Activated T-helper 17 cell treated with anti-CD3 and anti-CD28 coated beads, Interleukin-2, amount 50 U/mL, for 72 hours (primary cell): ENCODE measurements at regions not wholly inside any gene's neighbourhood (a gene's known extent, or its start where the extent isn't known, plus 50 kb on each side); places are given as distances from the start of the nearest gene placed in this dataset.
A peak's percentile ranks its signal among the peaks of the same experiment; 100 is the strongest.
"Not testable (repeated sequence)": the region's sequence is repeated elsewhere in the genome, so short reads cannot be mapped to it uniquely, and the experiment has no call there.

Source experiments
- ATAC-seq: fragments of 150-1000 bp; cut with Tn5 transposase; replicated peaks from 2 replicates; pipeline ENCODE4 v1.10.0; 2021; ENCODE audit warnings: mild to moderate bottlenecking, moderate library complexity
- H3K27ac Mint-ChIP-seq: one replicate; pipeline ENCODE4 v1.8.0; 2022; ENCODE audit warnings: mixed read lengths
- H3K27me3 Mint-ChIP-seq: one replicate; pipeline ENCODE4 v1.8.0; 2022; ENCODE audit warnings: mixed read lengths
- H3K36me3 Mint-ChIP-seq: one replicate; pipeline ENCODE4 v1.8.0; 2022; ENCODE audit warnings: low read depth, mild to moderate bottlenecking, mixed read lengths
- H3K4me1 Mint-ChIP-seq: one replicate; pipeline ENCODE4 v1.8.0; 2022; ENCODE audit warnings: mixed read lengths
- H3K4me3 Mint-ChIP-seq: one replicate; pipeline ENCODE4 v1.8.0; 2022; ENCODE audit warnings: mild to moderate bottlenecking, mixed read lengths
- H3K9me3 Mint-ChIP-seq: one replicate; pipeline ENCODE4 v1.8.0; 2022; ENCODE audit warnings: mixed read lengths

DNA sequence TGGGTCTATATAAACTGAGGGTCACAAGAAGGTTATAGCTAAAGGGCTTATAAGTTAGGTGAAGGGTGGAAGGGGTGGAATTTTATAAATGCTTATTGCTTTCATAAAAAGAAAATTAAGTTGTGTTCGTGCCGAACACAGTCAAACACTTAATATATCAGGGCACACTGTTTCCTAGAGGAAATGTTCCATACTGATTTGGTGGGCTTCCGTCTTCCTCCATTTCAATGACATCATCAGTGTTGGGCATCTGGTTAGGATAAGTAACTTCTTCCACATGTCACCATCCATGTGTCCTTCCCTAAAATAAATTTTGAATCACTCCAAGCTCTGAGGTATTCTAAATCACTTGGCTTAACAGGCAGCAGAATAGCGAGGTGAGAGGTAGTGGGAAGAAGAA, 466.4 kb downstream of the MED13L start:
- peaks cover 21% of the 10 kb centered on the region for H3K27me3 Mint-ChIP-seq
- peaks cover 22% of the 10 kb centered on the region for H3K9me3 Mint-ChIP-seq
- H3K4me3 Mint-ChIP-seq = no peak overlapping the region
- H3K36me3 Mint-ChIP-seq = no peaks in the 10 kb centered on the region
- no peak overlapping the region for H3K27ac Mint-ChIP-seq
- ATAC-seq = no peak
- H3K4me1 Mint-ChIP-seq = no peaks in the 10 kb centered on the region

- H3K36me3 Mint-ChIP-seq = no peaks in the 10 kb centered on the region
- no peak overlapping the region for H3K4me3 Mint-ChIP-seq
- H3K27ac Mint-ChIP-seq = no peak overlapping the region
- H3K9me3 Mint-ChIP-seq = peaks cover 22% of the 10 kb centered on the region
- peaks cover 21% of the 10 kb centered on the region for H3K27me3 Mint-ChIP-seq
- no peak for ATAC-seq
- no peaks in the 10 kb centered on the region for H3K4me1 Mint-ChIP-seq
Observed at GRCh38 chr12:115810122-115810901, 467.2 kb downstream of the MED13L start.

- Mint-ChIP-seq H3K4me1 (no peaks in the 10 kb centered on the region), H3K9me3 (peaks cover 12% of the 10 kb centered on the region), H3K27ac (no peak overlapping the region), H3K4me3 (no peak overlapping the region), H3K36me3 (no peaks in the 10 kb centered on the region), H3K27me3 (peaks cover 11% of the 10 kb centered on the region)
- no peak for ATAC-seq
Observed at GRCh38 chr12:115806000-115806399, 471.5 kb downstream of the MED13L start.

- Mint-ChIP-seq H3K27me3 (peaks cover 3% of the 10 kb centered on the region), H3K9me3 (peaks cover 3% of the 10 kb centered on the region), H3K4me3 (no peak overlapping the region), H3K4me1 (no peaks in the 10 kb centered on the region), H3K36me3 (no peaks in the 10 kb centered on the region), H3K27ac (no peak overlapping the region)
- ATAC-seq = no peak
Observed at GRCh38 chr12:115802767-115803166, 474.7 kb downstream of the MED13L start.

- ATAC-seq = no peak
- H3K36me3 Mint-ChIP-seq = no peaks in the 10 kb centered on the region
- peaks cover 3% of the 10 kb centered on the region for H3K9me3 Mint-ChIP-seq
- peaks cover 3% of the 10 kb centered on the region for H3K27me3 Mint-ChIP-seq
- H3K27ac Mint-ChIP-seq = no peak overlapping the region
- H3K4me3 Mint-ChIP-seq = no peak overlapping the region
- no peaks in the 10 kb centered on the region for H3K4me1 Mint-ChIP-seq
Observed at GRCh38 chr12:115801871-115802270, 475.6 kb downstream of the MED13L start.

GRCh38 chr12:115799610-115800009, 477.9 kb downstream of the MED13L start:
- H3K9me3 Mint-ChIP-seq = peaks cover 8% of the 10 kb centered on the region
- no peak overlapping the region for H3K27ac Mint-ChIP-seq
- H3K4me1 Mint-ChIP-seq = no peaks in the 10 kb centered on the region
- H3K4me3 Mint-ChIP-seq = no peak overlapping the region
- peaks cover 8% of the 10 kb centered on the region for H3K27me3 Mint-ChIP-seq
- ATAC-seq = no peak
- H3K36me3 Mint-ChIP-seq = no peaks in the 10 kb centered on the region

DNA sequence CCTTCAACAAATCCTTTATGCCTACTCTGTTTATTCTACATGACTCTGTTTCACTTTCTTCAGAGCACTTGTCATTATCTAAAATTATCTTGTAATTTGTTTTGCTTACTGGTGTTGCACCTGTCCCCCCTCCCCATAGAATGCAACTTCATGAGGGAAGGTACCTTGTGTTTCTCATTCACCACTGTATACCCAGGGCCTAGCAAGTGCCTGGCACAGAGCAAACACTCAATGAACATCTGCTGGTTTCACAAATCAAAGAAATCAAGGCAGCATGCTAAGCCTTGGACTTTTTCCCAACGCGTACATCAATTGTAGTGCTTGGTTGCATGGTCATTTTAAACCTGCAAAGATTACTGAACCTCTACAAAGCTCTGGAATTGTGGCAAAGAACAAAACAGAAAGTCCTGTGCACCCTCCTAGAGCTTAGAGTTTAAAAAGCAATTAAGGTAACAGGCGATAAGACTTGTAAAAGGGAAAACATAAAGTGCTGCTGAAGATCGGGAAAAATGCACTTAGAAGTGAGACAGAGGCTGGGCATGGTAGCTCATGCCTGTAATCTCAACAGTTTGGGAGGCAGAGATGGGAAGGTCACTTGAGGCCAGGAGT, 479.1 kb downstream of the MED13L start:
- H3K4me3 Mint-ChIP-seq = no peak overlapping the region
- H3K36me3 Mint-ChIP-seq = no peaks in the 10 kb centered on the region
- peaks cover 8% of the 10 kb centered on the region for H3K9me3 Mint-ChIP-seq
- H3K4me1 Mint-ChIP-seq = no peaks in the 10 kb centered on the region
- no peak overlapping the region for H3K27ac Mint-ChIP-seq
- H3K27me3 Mint-ChIP-seq = peaks cover 8% of the 10 kb centered on the region
- ATAC-seq = no peak

DNA sequence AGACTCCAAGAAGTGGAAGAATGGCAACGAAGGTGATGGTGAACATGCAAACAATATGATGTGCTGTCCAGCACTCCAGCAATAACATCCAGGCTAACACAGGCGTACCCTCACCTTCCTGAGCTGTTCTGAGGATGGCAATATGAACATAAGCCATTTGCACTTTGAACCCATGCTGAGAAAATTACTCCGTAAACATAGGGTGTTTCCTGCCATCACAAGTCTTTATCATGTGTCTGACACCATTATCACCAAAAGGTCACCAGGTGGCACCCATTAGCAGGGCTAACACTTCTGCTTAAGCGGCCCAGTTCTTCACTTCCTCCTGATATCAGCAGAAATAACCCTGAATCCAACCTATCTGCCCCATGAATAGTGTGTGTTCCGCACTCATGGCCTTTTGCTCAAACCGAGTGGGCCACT, 482.8 kb downstream of the MED13L start:
- H3K9me3 Mint-ChIP-seq = peaks cover 10% of the 10 kb centered on the region
- H3K36me3 Mint-ChIP-seq = no peaks in the 10 kb centered on the region
- no peak for ATAC-seq
- no peaks in the 10 kb centered on the region for H3K4me1 Mint-ChIP-seq
- H3K27ac Mint-ChIP-seq = no peak overlapping the region
- H3K4me3 Mint-ChIP-seq = no peak overlapping the region
- H3K27me3 Mint-ChIP-seq = peaks cover 11% of the 10 kb centered on the region

DNA sequence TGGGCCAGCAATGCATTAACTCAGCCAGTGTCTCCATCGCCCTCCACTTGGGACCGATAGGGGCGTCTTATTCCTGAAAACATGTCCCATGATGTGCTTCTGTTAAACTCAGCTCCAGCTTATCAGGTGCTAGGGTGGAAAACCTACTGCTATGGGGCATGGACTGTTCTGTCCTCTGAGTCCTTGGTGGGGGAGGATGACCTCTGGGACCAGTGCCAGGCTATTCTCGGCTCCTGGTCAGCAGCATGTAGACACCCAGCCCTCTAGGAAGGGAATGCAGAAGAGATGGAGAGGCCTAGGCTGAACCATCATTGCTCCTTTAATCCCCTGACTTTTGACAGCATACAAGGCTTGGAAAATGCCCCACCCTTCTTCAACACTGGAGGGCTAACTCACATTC, 486.2 kb downstream of the MED13L start:
- H3K4me3 Mint-ChIP-seq = no peak overlapping the region
- H3K27me3 Mint-ChIP-seq = peaks cover 11% of the 10 kb centered on the region
- H3K27ac Mint-ChIP-seq = no peak overlapping the region
- no peak for ATAC-seq
- H3K4me1 Mint-ChIP-seq = no peaks in the 10 kb centered on the region
- H3K9me3 Mint-ChIP-seq = peaks cover 10% of the 10 kb centered on the region
- no peaks in the 10 kb centered on the region for H3K36me3 Mint-ChIP-seq

DNA sequence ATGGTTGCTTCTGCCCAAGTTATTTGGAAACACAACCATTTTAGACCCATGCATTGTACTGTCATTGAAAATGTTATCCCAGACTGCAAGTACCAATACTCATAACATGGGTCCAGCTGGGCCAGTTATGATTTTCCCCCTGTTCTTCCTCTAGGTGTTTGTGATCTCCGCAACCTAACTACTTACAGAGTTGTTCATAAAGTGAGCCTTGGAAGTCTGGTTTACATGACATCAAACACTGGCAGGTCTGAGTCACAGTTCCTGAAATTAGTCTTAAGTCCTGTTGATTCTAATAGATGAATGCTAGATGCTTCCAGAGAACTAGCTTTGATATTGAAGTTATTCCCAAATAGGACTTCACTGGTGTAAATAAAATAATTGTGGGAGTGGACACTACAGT, 487.0 kb downstream of the MED13L start:
- peaks cover 8% of the 10 kb centered on the region for H3K27me3 Mint-ChIP-seq
- no peaks in the 10 kb centered on the region for H3K4me1 Mint-ChIP-seq
- H3K36me3 Mint-ChIP-seq = no peaks in the 10 kb centered on the region
- H3K4me3 Mint-ChIP-seq = no peak overlapping the region
- no peak overlapping the region for H3K27ac Mint-ChIP-seq
- H3K9me3 Mint-ChIP-seq = peaks cover 7% of the 10 kb centered on the region
- peak; percentile 53 for ATAC-seq

GRCh38 chr12:115786490-115786889, 491.0 kb downstream of the MED13L start:
- not testable (repeated sequence) for H3K36me3 Mint-ChIP-seq, H3K4me3 Mint-ChIP-seq, H3K27ac Mint-ChIP-seq, H3K27me3 Mint-ChIP-seq, ATAC-seq, H3K4me1 Mint-ChIP-seq, H3K9me3 Mint-ChIP-seq

DNA sequence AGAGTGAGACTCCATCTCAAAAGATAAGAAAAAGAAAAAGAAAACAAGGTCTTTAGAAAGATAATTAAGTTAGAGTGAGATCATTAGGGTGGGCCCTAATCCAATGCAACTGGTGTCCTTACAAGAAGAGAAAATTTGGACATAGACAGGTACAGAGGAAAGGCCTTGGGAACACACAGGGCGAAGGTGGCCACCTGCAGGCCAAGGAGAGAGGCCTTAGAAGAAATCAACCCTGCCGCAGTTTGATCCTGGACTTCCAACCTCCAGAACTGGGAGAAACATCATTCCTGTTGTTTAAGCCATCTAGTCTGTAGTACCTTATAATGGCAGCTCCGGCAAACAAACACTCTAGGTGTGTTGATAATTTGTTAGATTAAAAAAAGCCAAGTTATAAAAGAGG, 491.9 kb downstream of the MED13L start:
- Mint-ChIP-seq H3K36me3 (no peaks in the 10 kb centered on the region), H3K27ac (no peak overlapping the region), H3K9me3 (peaks cover 2% of the 10 kb centered on the region), H3K4me3 (no peak overlapping the region), H3K27me3 (no peaks in the 10 kb centered on the region), H3K4me1 (no peaks in the 10 kb centered on the region)
- no peak for ATAC-seq

GRCh38 chr12:115776399-115776798, 501.1 kb downstream of the MED13L start:
- Mint-ChIP-seq H3K27ac (no peak overlapping the region), H3K27me3 (peaks cover 3% of the 10 kb centered on the region), H3K9me3 (peaks cover 7% of the 10 kb centered on the region), H3K4me3 (no peak overlapping the region), H3K4me1 (no peaks in the 10 kb centered on the region), H3K36me3 (no peaks in the 10 kb centered on the region)
- ATAC-seq = no peak

- H3K27me3 Mint-ChIP-seq = peaks cover 3% of the 10 kb centered on the region
- H3K9me3 Mint-ChIP-seq = peaks cover 7% of the 10 kb centered on the region
- no peaks in the 10 kb centered on the region for H3K36me3 Mint-ChIP-seq
- ATAC-seq = no peak
- H3K27ac Mint-ChIP-seq = no peak overlapping the region
- no peak overlapping the region for H3K4me3 Mint-ChIP-seq
- H3K4me1 Mint-ChIP-seq = no peaks in the 10 kb centered on the region
Observed at GRCh38 chr12:115774148-115774895, 503.2 kb downstream of the MED13L start.

DNA sequence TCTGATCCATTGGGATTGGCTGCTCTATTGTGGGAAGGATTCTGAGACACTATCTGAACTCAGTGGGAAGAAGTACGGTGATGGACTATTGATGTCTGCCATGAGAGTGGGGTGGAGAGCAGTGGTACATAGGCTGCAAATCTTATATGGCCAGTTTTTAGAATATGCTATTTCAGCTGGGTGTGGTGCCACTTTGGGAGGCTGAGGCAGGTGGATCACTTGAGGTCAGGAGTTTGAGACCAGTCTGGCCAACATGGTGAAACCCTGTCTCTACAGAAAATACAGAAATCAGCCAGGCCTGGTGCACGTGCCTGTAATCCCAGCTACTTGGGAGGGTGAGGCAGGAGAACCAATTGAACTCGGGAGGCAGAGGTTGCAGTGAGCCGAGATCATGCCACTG, 505.9 kb downstream of the MED13L start:
- H3K4me3 Mint-ChIP-seq = no peak overlapping the region
- peaks cover 3% of the 10 kb centered on the region for H3K27me3 Mint-ChIP-seq
- peaks cover 7% of the 10 kb centered on the region for H3K9me3 Mint-ChIP-seq
- no peaks in the 10 kb centered on the region for H3K4me1 Mint-ChIP-seq
- ATAC-seq = no peak
- no peak overlapping the region for H3K27ac Mint-ChIP-seq
- no peaks in the 10 kb centered on the region for H3K36me3 Mint-ChIP-seq
